K562 (cell line): ENCODE measurements at regions not wholly inside any gene's neighbourhood (a gene's known extent, or its start where the extent isn't known, plus 50 kb on each side); places are given as distances from the start of the nearest gene placed in this dataset.

Experiments
- ATAC-seq: fragments of 200-7000 bp; cut with Tn5 transposase; 3 replicates; pipeline ENCODE4 v1.9.1; 2020; ENCODE audit warnings: moderate library complexity
- BruUV-seq: library from RNA; stranded (reverse); fragments of 400-500 nt; replicated peaks from 2 replicates; lab custom pipeline; 2021; lab: Mats Ljungman, UMichigan
- CTCF ChIA-PET: fragments of 300-600 bp; formaldehyde crosslinking; extraction: SDS; loops from one replicate; lab custom pipeline; 2021; ENCODE audit warnings: low intra/inter-chr PET ratio; lab: Yijun Ruan, JAX
- POLR2A ChIA-PET: fragments of 300-600, 350-650 bp; sonication (Branson Sonifier 250); formaldehyde crosslinking; extraction: SDS; loops from one replicate; lab custom pipeline; 2021; ENCODE audit warnings: antibody characterized with exemption, inconsistent platforms; lab: Yijun Ruan, JAX
- DNase-seq, 4 experiments: peaks; one replicate each; pipeline versions ENCODE4 v3.0.0 to v3.0.0-alpha.2; 2011 to 2018; ENCODE audit warnings: low spot score in 3 of 4, mixed read lengths in 3 of 4; ENCODE audit errors: extremely low read depth in 1 of 4
- FAIRE-seq: peaks from 2 replicates; lab custom pipeline; 2011; peaks lifted over from hg19 to GRCh38; lab: Jason Lieb, UNC
- H2AFZ ChIP-seq: 2 replicates; pipeline ENCODE4 v1.6.0; 2011; ENCODE audit warnings: low read depth, low read length, control low read depth, inconsistent platforms
- H3K27ac ChIP-seq: fragments of 200-600 bp; 3 replicates; pipeline ENCODE4 v1.8.0; 2011; ENCODE audit warnings: low read depth, mild to moderate bottlenecking, control low read depth, inconsistent platforms, low read length, moderate library complexity, mixed read lengths; ENCODE audit errors: extremely low read depth
- H3K27me3 ChIP-seq, 2 experiments: fragments of 300-600 bp in 1 of 2; 2 replicates in 1 of 2; 3 replicates in 1 of 2; pipeline versions ENCODE4 v1.6.0 to v1.8.0; 2011; ENCODE audit warnings: inconsistent platforms in 2 of 2, low read length in 2 of 2, mild to moderate bottlenecking in 1 of 2, mixed read lengths in 1 of 2, moderate library complexity in 1 of 2; ENCODE audit not compliant: control insufficient read depth in 2 of 2, insufficient read depth in 2 of 2
- H3K36me3 ChIP-seq: fragments of 300-600 bp; 3 replicates; pipeline ENCODE4 v1.8.0; 2011; ENCODE audit warnings: mild to moderate bottlenecking, low read length, inconsistent platforms; ENCODE audit not compliant: control insufficient read depth, insufficient read depth
- H3K4me1 ChIP-seq, 2 experiments: fragments of 200-600 bp in 1 of 2; replicated peaks in 1 of 2; 2 replicates in 1 of 2; 3 replicates in 1 of 2; pipeline versions ENCODE4 v1.5.1 to v1.8.0; 2011; ENCODE audit warnings: inconsistent platforms in 2 of 2, low read length in 2 of 2, mild to moderate bottlenecking in 1 of 2, mixed read lengths in 1 of 2, moderate library complexity in 1 of 2; ENCODE audit not compliant: control insufficient read depth in 2 of 2, insufficient read depth in 2 of 2
- H3K4me2 ChIP-seq: 2 replicates; pipeline ENCODE4 v1.6.1; 2011; ENCODE audit warnings: low read length, control low read depth, inconsistent platforms, mixed read lengths; ENCODE audit not compliant: insufficient read depth
- H3K4me3 ChIP-seq: fragments of 200-600 bp; sonication (generic), shearing (Covaris generic); 2 replicates; pipeline ENCODE4 v1.5.1; 2016; ENCODE audit warnings: control low read depth, inconsistent platforms
- H3K79me2 ChIP-seq: fragments of 200-600 bp; 3 replicates; pipeline ENCODE4 v1.8.0; 2011; ENCODE audit warnings: low read length, inconsistent platforms; ENCODE audit not compliant: control insufficient read depth, insufficient read depth
- H3K9ac ChIP-seq, 2 experiments: 2 replicates each; pipeline versions ENCODE4 v1.6.0 to v1.6.1; 2011; ENCODE audit warnings: low read depth in 2 of 2, low read length in 2 of 2, control low read depth in 1 of 2, inconsistent platforms in 1 of 2, mild to moderate bottlenecking in 1 of 2, mixed read lengths in 1 of 2; ENCODE audit not compliant: insufficient read depth in 1 of 2
- H3K9me1 ChIP-seq: one replicate; pipeline ENCODE4 v1.6.0; 2011; ENCODE audit warnings: inconsistent platforms, mild to moderate bottlenecking, low read length, moderate library complexity; ENCODE audit not compliant: control insufficient read depth, insufficient read depth
- H3K9me3 ChIP-seq: replicated peaks from 2 replicates; pipeline ENCODE4 v1.5.1; 2011; ENCODE audit warnings: low read depth, low read length, inconsistent platforms; ENCODE audit not compliant: control insufficient read depth, insufficient read depth
- H4K20me1 ChIP-seq: replicated peaks from 2 replicates; pipeline ENCODE4 v1.6.1; 2011; ENCODE audit warnings: low read length, inconsistent platforms, mixed read lengths; ENCODE audit not compliant: control insufficient read depth, insufficient read depth
- CREM ChIP-seq: IDR thresholded peaks from 2 replicates; pipeline ENCODE4 v1.6.1; 2014; ENCODE audit warnings: antibody characterized with exemption, low read depth
- FOSL1 ChIP-seq: fragments of 200-800 bp; sonication (Bioruptor generic); conservative IDR thresholded peaks from 2 replicates; pipeline ENCODE4 v1.6.1; 2016; ENCODE audit warnings: missing genetic modification characterization, missing compliant biosample characterization
- FOXP4 ChIP-seq: sonication (generic); formaldehyde crosslinking; IDR thresholded peaks from 2 replicates; pipeline ENCODE4 v1.8.0; 2022; ENCODE audit warnings: mild to moderate bottlenecking, missing genetic modification reagents, borderline replicate concordance
- GATAD2A ChIP-seq: fragments of 450-650 bp; IDR thresholded peaks from 2 replicates; pipeline ENCODE4 v1.6.1; 2017
- GTF2E2 ChIP-seq: fragments of 200-800 bp; sonication (Bioruptor generic); IDR thresholded peaks from 2 replicates; pipeline ENCODE4 v1.6.1; 2016; ENCODE audit warnings: missing genetic modification characterization, missing compliant biosample characterization
- HNRNPH1 ChIP-seq: fragments of 200-400 bp; formaldehyde crosslinking; optimal IDR thresholded peaks from 2 replicates; pipeline ENCODE3; 2017; ENCODE audit warnings: low read depth, mild to moderate bottlenecking, low read length, moderate library complexity
- ILF3 ChIP-seq: fragments of 450-650 bp; IDR thresholded peaks from 2 replicates; pipeline ENCODE4 v1.6.1; 2018; ENCODE audit warnings: antibody characterized with exemption, mild to moderate bottlenecking, moderate library complexity, borderline replicate concordance
- RB1 ChIP-seq: fragments of 450-650 bp; IDR thresholded peaks from 2 replicates; pipeline ENCODE4 v1.6.1; 2017; ENCODE audit warnings: low read depth, mild to moderate bottlenecking
- SAFB ChIP-seq: fragments of 200-400 bp; formaldehyde crosslinking; IDR thresholded peaks from 2 replicates; pipeline ENCODE4 v1.6.1; 2017; ENCODE audit warnings: low read depth, low read length, borderline replicate concordance
- SOX6 ChIP-seq: fragments of 450-650 bp; IDR thresholded peaks from 2 replicates; pipeline ENCODE4 v1.6.1; 2014; ENCODE audit warnings: mild to moderate bottlenecking
- SREBF1 ChIP-seq: fragments of 150-350 bp; IDR thresholded peaks from 2 replicates; pipeline ENCODE4 v1.6.1; 2014; ENCODE audit warnings: antibody characterized with exemption, low read depth, low read length, borderline replicate concordance
- SRSF9 ChIP-seq: fragments of 200-400 bp; formaldehyde crosslinking; IDR thresholded peaks from 2 replicates; pipeline ENCODE4 v1.6.1; 2017; ENCODE audit warnings: low read depth, low read length, borderline replicate concordance
- THRA ChIP-seq: fragments of 450-650 bp; IDR thresholded peaks from 2 replicates; pipeline ENCODE4 v1.6.1; 2017; ENCODE audit warnings: mild to moderate bottlenecking, moderate library complexity
- U2AF1 ChIP-seq: fragments of 200-400 bp; formaldehyde crosslinking; optimal IDR thresholded peaks from 2 replicates; pipeline ENCODE3; 2017; ENCODE audit warnings: mild to moderate bottlenecking, low read depth, low read length, moderate library complexity
- ZEB2 ChIP-seq: fragments of 450-650 bp; IDR thresholded peaks from 2 replicates; pipeline ENCODE4 v1.6.1; 2016
- ZNF75A ChIP-seq: fragments of 450-650 bp; formaldehyde crosslinking; IDR thresholded peaks from 2 replicates; pipeline ENCODE4 v1.4.0; 2020; ENCODE audit warnings: mild to moderate bottlenecking
- WGBS: fragments of 100-300 bp; shearing (Covaris generic); methylation state at CpG from one replicate; pipeline ENCODE4 v1.1.6; 2016; ENCODE audit warnings: low coverage, mixed read lengths; ENCODE audit not compliant: insufficient coverage; ENCODE audit errors: missing lambda C conversion rate; 5-methylcytosine and 5-hydroxymethylcytosine counted together
- in situ Hi-C: fragments of 300-500 bp; cut with MboI; formaldehyde crosslinking; loops from 4 replicates; pipeline ENCODE4 v1.15.0; 2018; ENCODE audit warnings: inconsistent platforms, mixed read lengths
- intact Hi-C: fragments of 100-400 bp; cut with micrococcal nuclease; formaldehyde crosslinking; loops from 2 replicates; pipeline ENCODE4 v1.14.2; 2022
- TF ChIP-seq, protein P1 (sequence below): fragments of 450-650 bp; IDR thresholded peaks from 2 replicates; pipeline ENCODE4 v1.6.1; 2014; ENCODE audit warnings: low read depth, mild to moderate bottlenecking, moderate library complexity, borderline replicate concordance
- TF ChIP-seq, protein P2 (sequence below): IDR thresholded peaks from 2 replicates; pipeline ENCODE4 v1.6.1; 2012; ENCODE audit warnings: low read depth, low read length, improper control_type of control experiment, borderline replicate concordance

DNA sequence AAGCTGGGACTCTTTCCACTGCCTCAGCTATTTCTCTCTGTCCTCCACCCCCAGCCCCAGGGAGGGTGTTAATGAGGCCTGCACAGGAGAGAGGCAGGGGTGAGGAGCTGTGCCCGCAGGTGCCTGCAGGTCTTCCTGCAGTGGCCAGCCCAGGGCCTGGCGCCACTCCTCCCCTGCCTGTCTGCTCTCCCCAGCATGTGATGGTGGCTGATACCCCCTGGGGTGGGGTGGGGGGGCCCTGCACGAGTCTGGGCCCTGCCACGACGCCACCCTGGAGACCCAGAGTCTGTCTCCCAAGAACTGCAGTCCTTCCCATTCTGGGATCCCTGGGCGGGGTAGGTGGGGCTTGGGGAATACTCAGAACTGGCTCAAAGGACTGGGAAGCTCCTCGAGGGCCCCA is 166.4 kb upstream of the SMIM23 start:
- in situ Hi-C loops, result no loop called here
- no peak overlapping the region for H2AFZ ChIP-seq
- H4K20me1 ChIP-seq, result peaks cover 8% of the 10 kb centered on the region; the same call in 1 of the 2 replicates
- no peak for FAIRE-seq
- CTCF ChIA-PET, result no interaction called here
- peaks cover 12 to 49% of the 10 kb centered on the region in 2 experiments; a peak in 4 of 5 replicates for H3K27me3 ChIP-seq
- no peak for ATAC-seq
- BruUV-seq, result no TSS peak
- peaks cover 0 to 4% of the 10 kb centered on the region in 2 experiments; a peak in 1 of 5 replicates for H3K4me1 ChIP-seq
- no peak for DNase-seq
- H3K9me1 ChIP-seq, result no peaks in the 10 kb centered on the region
- no peaks in the 10 kb centered on the region for H3K9me3 ChIP-seq
- H3K4me2 ChIP-seq, result no peak overlapping the region
- no peak overlapping the region for H3K27ac ChIP-seq
- WGBS, result 0% methylated on average over 3 of the region's 7 CpGs
- no peaks in the 10 kb centered on the region for H3K36me3 ChIP-seq
- POLR2A ChIA-PET, result interaction anchor here (0.7 to 0.8 kb wide), 2 partner anchors 9 to 22 kb away, joined by 4 to 5 read pairs; no protein-coding TSS in a partner anchor
- no peak overlapping the region for H3K4me3 ChIP-seq
- intact Hi-C loops, result no loop called here
- H3K79me2 ChIP-seq, result no peaks in the 10 kb centered on the region
- H3K9ac ChIP-seq, result no peak overlapping the region
- TF ChIP-seq, protein P1, sequence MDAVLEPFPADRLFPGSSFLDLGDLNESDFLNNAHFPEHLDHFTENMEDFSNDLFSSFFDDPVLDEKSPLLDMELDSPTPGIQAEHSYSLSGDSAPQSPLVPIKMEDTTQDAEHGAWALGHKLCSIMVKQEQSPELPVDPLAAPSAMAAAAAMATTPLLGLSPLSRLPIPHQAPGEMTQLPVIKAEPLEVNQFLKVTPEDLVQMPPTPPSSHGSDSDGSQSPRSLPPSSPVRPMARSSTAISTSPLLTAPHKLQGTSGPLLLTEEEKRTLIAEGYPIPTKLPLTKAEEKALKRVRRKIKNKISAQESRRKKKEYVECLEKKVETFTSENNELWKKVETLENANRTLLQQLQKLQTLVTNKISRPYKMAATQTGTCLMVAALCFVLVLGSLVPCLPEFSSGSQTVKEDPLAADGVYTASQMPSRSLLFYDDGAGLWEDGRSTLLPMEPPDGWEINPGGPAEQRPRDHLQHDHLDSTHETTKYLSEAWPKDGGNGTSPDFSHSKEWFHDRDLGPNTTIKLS, result no peak
- TF ChIP-seq SREBF1 (no peak), RB1 (no peak), ZNF75A (CRISPR knock-in tag) (no peak), FOSL1 (tag) (no peak), THRA (no peak), GTF2E2 (no peak), ILF3 (no peak), GATAD2A (no peak), ZEB2 (no peak), FOXP4 (CRISPR knock-in tag) (no peak), SRSF9 (no peak), HNRNPH1 (no peak), CREM (no peak), SAFB (no peak), U2AF1 (no peak), SOX6 (no peak)
- TF ChIP-seq, protein P2, sequence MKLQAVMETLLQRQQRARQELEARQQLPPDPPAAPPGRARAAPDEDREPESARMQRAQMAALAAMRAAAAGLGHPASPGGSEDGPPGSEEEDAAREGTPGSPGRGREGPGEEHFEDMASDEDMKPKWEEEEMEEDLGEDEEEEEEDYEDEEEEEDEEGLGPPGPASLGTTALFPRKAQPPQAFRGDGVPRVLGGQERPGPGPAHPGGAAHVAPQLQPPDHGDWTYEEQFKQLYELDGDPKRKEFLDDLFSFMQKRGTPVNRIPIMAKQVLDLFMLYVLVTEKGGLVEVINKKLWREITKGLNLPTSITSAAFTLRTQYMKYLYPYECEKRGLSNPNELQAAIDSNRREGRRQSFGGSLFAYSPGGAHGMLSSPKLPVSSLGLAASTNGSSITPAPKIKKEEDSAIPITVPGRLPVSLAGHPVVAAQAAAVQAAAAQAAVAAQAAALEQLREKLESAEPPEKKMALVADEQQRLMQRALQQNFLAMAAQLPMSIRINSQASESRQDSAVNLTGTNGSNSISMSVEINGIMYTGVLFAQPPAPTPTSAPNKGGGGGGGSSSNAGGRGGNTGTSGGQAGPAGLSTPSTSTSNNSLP, result no peak
